ENCODE measurements at regions not wholly inside any gene's neighbourhood (a gene's known extent, or its start where the extent isn't known, plus 50 kb on each side); places are given as distances from the start of the nearest gene placed in this dataset.
A peak's percentile ranks its signal among the peaks of the same experiment; 100 is the strongest.

GRCh38 chr12:98402091-98402490, 113.3 kb upstream of the TMPO start:
- DNase-seq (ENCODE audit: low spot score) = no peak

GRCh38 chr12:98402671-98403070, 112.7 kb upstream of the TMPO start:
- no peak for DNase-seq (ENCODE audit: low spot score)

GRCh38 chr12:98403385-98403784, 112.0 kb upstream of the TMPO start:
- DNase-seq (ENCODE audit: low spot score) = no peak

- no peak for DNase-seq (ENCODE audit: low spot score)
Observed at GRCh38 chr12:98403936-98404335, 111.5 kb upstream of the TMPO start.

GRCh38 chr12:98405805-98406366, 109.5 kb upstream of the TMPO start:
- no peak for DNase-seq (ENCODE audit: low spot score)

- DNase-seq (ENCODE audit: low spot score) = no peak
Observed at GRCh38 chr12:98406378-98406777, 109.0 kb upstream of the TMPO start.

- no peak for DNase-seq (ENCODE audit: low spot score)
Observed at GRCh38 chr12:98408681-98409080, 106.7 kb upstream of the TMPO start.

GRCh38 chr12:98409548-98409947, 105.8 kb upstream of the TMPO start:
- DNase-seq (ENCODE audit: low spot score) = no peak

- DNase-seq (ENCODE audit: low spot score) = no peak
Observed at GRCh38 chr12:98410356-98410755, 105.0 kb upstream of the TMPO start.

GRCh38 chr12:98416845-98417244, 98.5 kb upstream of the TMPO start:
- no peak for DNase-seq (ENCODE audit: low spot score)

- no peak for DNase-seq (ENCODE audit: low spot score)
Observed at GRCh38 chr12:98417266-98417665, 98.1 kb upstream of the TMPO start.

GRCh38 chr12:98418357-98419075, 96.9 kb upstream of the TMPO start:
- no peak for DNase-seq (ENCODE audit: low spot score)

GRCh38 chr12:98419081-98419794, 96.2 kb upstream of the TMPO start:
- no peak for DNase-seq (ENCODE audit: low spot score)

- no peak for DNase-seq (ENCODE audit: low spot score)
Observed at GRCh38 chr12:98419795-98420404, 95.5 kb upstream of the TMPO start.

GRCh38 chr12:98420461-98420860, 94.9 kb upstream of the TMPO start:
- no peak for DNase-seq (ENCODE audit: low spot score)

- no peak for DNase-seq (ENCODE audit: low spot score)
Observed at GRCh38 chr12:98421316-98421715, 94.1 kb upstream of the TMPO start.

GRCh38 chr12:98422359-98422758, 93.0 kb upstream of the TMPO start:
- DNase-seq (ENCODE audit: low spot score) = no peak

- no peak for DNase-seq (ENCODE audit: low spot score)
Observed at GRCh38 chr12:98422812-98423211, 92.6 kb upstream of the TMPO start.

- DNase-seq (ENCODE audit: low spot score) = no peak
Observed at GRCh38 chr12:98423963-98424362, 91.4 kb upstream of the TMPO start.

- DNase-seq (ENCODE audit: low spot score) = peak; percentile 40
Observed at GRCh38 chr12:98424726-98425401, 90.5 kb upstream of the TMPO start.

- DNase-seq (ENCODE audit: low spot score) = no peak
Observed at GRCh38 chr12:98425859-98426258, 89.5 kb upstream of the TMPO start.

GRCh38 chr12:98431089-98431488, 84.3 kb upstream of the TMPO start:
- DNase-seq (ENCODE audit: low spot score) = no peak

Data from putamen (tissue), 1 donor.